AG10803 (cell line): ENCODE measurements at regions not wholly inside any gene's neighbourhood (a gene's known extent, or its start where the extent isn't known, plus 50 kb on each side); places are given as distances from the start of the nearest gene placed in this dataset.

Experiments
- DNase-seq: peaks from one replicate; pipeline ENCODE4 v3.0.0; 2010; ENCODE audit warnings: low read depth
- H3K4me3 ChIP-seq: 2 replicates; pipeline ENCODE4 v1.5.1; 2011; ENCODE audit warnings: mild to moderate bottlenecking, low read length, control low read depth
- TF ChIP-seq, protein P1 (sequence below): conservative IDR thresholded peaks from 2 replicates; pipeline ENCODE4 v1.5.1; 2011; ENCODE audit warnings: mild to moderate bottlenecking, low read length, control low read depth, inconsistent platforms

DNA sequence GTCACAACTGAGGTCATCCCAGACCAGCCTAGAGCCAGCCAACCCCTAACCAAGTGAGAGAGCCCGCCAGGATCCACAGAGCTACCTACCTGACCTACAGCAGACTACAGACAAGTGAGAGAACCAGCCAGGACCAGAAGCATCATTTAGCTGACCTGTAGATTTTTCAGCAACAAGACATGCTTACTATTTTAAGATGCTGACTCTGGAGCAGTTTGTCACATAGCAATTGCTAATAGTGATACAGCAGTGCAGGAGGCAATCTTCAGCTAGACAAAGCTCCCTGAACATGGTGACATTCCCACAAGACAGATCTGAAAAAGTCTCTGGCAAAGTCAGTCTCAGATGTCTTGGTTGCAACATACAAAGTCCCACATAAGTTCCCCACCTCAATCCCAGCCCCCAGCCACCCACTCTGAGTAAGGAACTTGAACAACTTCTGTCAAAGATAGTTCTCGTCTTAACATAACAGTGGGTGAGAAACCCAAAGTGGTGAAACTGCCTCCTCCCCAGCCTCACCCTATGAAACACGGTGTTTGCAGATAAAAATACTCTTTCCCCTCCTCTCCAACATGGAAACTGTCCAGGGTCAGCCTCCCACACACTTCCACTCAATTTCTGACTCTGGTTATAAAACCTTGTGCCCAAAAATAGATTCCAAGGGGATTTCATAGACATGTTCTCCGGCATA lies 120.3 kb upstream of the SLC6A11 start:
- no peak for DNase-seq
- no peak overlapping the region for H3K4me3 ChIP-seq
- TF ChIP-seq, protein P1, sequence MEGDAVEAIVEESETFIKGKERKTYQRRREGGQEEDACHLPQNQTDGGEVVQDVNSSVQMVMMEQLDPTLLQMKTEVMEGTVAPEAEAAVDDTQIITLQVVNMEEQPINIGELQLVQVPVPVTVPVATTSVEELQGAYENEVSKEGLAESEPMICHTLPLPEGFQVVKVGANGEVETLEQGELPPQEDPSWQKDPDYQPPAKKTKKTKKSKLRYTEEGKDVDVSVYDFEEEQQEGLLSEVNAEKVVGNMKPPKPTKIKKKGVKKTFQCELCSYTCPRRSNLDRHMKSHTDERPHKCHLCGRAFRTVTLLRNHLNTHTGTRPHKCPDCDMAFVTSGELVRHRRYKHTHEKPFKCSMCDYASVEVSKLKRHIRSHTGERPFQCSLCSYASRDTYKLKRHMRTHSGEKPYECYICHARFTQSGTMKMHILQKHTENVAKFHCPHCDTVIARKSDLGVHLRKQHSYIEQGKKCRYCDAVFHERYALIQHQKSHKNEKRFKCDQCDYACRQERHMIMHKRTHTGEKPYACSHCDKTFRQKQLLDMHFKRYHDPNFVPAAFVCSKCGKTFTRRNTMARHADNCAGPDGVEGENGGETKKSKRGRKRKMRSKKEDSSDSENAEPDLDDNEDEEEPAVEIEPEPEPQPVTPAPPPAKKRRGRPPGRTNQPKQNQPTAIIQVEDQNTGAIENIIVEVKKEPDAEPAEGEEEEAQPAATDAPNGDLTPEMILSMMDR, result no peak

DNA sequence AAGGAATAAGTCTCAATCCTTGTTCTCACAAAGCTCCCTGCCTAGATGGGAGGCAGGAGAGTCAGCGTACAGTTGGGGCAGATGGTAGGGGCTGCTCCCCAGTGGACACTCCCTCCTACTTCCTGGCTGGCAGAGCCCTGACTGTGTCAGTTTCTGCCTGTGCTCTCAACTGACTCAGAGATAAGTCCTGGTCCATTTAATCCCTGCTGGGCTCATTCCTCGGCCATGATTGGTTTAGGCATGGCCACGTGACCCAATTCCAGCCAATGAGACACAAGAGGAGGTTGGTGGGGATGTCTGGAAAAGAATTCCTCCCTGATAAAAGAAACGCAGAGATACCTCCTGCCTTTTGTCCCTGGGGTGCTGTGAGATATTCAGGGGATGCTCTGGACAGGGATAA lies 118.1 kb upstream of the SLC6A11 start:
- TF ChIP-seq, protein P1, result no peak
- no peak for DNase-seq
- no peak overlapping the region for H3K4me3 ChIP-seq

DNA sequence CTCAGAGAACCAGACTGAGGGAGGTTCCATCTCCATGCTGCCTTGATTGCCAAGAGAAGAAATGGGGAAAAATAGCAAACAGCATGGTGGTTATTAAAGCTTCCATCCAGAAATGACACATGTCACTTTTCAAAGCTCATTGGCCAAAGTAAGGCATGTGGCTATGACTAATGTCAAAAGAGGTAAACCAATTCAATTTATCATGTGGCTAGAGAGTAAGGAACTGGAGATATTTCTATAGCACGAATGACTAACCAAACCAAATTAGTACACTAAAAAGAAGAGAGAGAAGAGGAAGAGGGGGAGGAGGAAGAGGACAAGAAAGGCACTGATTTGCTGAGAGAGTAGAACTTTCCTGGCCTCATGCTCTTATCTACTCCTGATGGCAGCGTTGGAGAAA lies 115.2 kb upstream of the SLC6A11 start:
- DNase-seq, result no peak
- TF ChIP-seq, protein P1, result no peak
- H3K4me3 ChIP-seq, result no peak overlapping the region

DNA sequence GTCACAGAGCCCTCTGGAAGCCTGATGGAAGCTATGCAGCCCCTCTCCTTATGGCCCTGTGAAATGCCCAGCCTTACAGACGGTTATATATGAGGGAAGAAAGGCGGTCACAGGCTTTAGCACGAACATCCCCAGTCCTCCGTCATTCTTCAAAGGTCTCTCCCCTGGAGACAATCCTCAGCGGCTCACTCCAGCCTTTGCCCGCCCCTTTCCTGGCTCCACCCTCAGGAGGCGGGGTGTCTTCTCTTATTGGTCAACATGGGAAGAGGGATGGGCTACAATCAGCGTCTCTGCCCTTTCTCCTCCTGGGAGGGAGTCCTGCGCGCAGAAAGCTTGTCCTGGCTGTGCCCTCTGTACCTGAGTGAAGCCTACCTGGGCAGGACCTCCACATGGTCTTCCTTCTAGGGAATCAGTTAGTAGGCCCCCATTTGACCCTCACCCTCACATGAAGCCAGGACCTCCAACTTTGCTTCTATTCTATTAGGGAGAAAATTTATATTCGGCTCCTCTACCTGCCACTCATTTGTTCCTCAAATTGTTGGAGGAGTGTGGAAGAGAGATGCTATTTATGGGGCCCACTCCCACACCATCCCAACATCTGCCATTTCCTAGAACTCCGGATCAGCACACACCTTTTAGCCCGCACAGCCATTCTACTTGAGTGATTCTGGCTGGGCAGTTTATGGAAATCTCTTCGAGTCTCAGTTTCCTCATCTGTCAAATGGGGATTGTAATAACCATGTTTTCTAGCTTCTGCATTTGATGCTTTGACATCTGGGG lies 112.9 kb upstream of the SLC6A11 start:
- no peak overlapping the region for H3K4me3 ChIP-seq
- DNase-seq, result no peak
- TF ChIP-seq, protein P1, result no peak

DNA sequence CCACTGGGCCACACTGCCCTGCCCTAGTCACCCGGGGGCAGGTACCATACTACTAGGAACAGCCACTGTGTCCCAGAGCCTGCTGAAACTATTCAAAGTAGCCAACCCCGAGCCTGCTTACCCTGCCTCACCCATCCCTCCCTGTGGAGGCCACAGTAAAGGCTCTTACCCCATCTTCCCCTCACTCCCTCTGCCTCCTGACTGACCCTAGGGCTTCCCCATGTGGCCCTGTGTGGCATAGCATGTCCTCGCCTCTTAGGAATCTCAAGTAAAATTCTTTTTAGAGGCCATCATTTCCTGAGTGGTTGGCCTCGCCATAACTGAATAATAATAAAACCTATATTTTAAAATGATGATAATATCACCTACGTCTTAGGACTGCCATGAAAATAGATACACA lies 112.2 kb upstream of the SLC6A11 start:
- H3K4me3 ChIP-seq, result no peak overlapping the region
- TF ChIP-seq, protein P1, result peak; percentile 34
- DNase-seq, result peak; percentile 41

DNA sequence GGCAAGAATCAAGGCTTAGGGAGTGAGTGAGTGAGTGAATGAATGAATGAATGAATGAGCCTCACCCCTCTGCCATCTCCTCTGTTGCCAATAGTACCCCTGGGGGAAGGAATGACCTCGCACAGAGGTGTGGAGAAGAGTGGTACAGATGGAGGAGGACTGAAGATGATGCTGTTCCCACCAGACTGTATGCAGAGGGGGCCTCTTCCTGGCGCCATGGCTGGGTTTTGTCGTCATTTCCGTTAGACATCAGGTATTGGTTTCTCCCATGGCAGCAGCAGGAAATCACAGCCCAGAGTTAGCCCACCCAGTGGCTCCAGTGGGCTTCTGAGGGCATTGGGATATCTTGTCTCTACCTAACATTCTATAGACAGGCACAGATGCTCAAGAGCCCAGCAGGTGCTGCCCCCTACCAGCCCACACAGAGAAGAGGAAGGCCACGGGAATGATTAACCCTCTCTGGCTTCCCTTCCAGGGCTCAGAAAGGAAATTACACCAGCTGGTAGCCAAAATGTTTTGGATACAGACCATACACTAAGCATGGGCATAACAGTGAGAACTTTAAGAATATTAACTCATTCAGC lies 109.8 kb upstream of the SLC6A11 start:
- no peak overlapping the region for H3K4me3 ChIP-seq
- TF ChIP-seq, protein P1, result no peak
- DNase-seq, result no peak
